Dedifferentiated amniotic fluid mesenchymal stem cell (primary cell): ENCODE measurements at regions not wholly inside any gene's neighbourhood (a gene's known extent, or its start where the extent isn't known, plus 50 kb on each side); places are given as distances from the start of the nearest gene placed in this dataset.
"Not testable (repeated sequence)": the region's sequence is repeated elsewhere in the genome, so short reads cannot be mapped to it uniquely, and the experiment has no call there.

ENCODE experiments used
- DNase-seq: peaks from one replicate; pipeline ENCODE4 v3.0.0-alpha.2; 2016; ENCODE audit errors: extremely low spot score

- no peak for DNase-seq
Observed at GRCh38 chr15:36175186-36175740, 404.2 kb upstream of the CDIN1 start.

DNA sequence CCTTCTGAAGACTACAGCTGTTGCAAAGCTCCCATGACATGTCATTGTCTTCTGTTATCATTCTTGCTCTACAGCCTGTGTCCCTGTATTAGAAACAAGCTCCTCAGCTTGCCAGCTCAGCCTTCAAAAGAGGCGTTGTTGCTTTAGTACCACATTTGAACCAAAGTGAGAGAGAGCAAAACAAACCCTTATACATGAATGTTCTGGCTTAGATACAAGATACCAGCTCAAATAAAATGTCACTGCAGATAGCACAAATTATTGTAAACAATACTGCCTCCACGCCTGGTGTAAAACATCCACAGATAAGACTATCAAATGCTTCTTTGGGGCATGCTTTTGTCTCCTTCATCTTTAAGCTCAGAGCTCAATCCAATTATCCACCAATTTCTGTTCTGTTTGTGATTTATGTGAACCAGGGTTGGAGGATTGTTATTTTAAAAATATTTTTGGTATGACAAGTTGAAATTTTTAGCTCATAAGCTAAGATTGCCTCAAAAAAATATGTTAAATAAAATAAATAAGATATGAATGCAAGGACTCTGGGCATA lies 403.6 kb upstream of the CDIN1 start:
- peak; percentile 57 for DNase-seq

GRCh38 chr15:36177590-36178302 lies 401.7 kb upstream of the CDIN1 start:
- DNase-seq, result peak; percentile 49

GRCh38 chr15:36178303-36178633 lies 401.2 kb upstream of the CDIN1 start:
- DNase-seq, result no peak

DNA sequence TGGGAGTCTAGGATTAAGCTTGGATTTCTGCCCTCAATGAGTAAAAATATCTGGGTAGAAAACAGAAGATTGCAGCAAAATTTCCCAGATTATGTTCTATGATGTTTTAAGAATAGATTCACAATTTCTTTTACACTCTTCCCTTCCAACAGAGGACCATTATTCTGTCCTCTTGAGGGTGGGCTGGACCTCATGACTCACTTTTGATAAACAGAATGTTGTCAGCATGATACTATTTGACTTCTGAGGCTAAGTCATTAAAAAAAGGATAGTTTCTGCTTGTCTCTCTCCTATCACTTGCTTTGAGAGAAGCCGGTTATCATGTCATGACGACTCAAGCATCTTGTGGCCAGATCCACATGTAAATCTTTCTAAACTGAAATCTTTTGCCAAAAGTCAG lies 396.2 kb upstream of the CDIN1 start:
- no peak for DNase-seq

DNA sequence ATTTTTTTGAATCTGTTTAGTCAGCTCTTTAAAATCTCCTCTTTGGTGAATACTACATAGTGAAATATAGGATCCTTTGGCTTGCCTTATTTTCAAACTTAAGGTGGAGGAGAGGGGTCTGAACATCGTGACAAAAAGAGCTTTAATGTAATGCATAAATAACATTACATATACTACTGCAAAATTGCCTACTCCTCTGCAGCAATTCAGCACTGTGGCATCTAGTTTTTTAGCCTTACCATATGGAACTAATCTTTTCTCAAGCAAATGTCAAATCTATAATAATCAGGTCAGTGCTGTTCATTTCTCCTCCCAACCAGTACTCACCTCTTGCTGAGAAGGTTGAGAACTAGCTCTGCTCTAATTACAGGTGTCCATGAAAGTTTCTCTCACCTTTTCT lies 394.0 kb upstream of the CDIN1 start:
- no peak for DNase-seq

- DNase-seq, result no peak
Observed at GRCh38 chr15:36185845-36186244, 393.6 kb upstream of the CDIN1 start.

- no peak for DNase-seq
Observed at GRCh38 chr15:36186376-36186775, 393.1 kb upstream of the CDIN1 start.

DNA sequence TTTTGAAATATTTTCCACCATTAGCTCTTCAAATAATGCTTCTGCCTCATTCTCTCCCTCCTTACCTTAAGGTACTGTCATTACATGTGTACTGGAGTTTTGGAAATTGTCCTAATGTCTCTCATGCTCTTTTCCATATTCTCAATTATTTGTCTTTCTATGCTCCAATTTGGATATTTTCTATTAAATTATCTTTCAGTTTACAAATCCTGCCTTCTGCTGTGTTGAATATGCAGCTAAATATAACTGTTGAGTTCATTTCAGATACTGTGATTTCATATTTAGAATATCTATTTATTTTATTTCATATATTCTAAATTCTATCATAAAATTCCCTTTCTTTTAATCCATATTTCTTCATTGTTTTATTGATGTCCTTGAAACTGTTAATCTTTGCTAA lies 388.0 kb upstream of the CDIN1 start:
- no peak for DNase-seq

DNA sequence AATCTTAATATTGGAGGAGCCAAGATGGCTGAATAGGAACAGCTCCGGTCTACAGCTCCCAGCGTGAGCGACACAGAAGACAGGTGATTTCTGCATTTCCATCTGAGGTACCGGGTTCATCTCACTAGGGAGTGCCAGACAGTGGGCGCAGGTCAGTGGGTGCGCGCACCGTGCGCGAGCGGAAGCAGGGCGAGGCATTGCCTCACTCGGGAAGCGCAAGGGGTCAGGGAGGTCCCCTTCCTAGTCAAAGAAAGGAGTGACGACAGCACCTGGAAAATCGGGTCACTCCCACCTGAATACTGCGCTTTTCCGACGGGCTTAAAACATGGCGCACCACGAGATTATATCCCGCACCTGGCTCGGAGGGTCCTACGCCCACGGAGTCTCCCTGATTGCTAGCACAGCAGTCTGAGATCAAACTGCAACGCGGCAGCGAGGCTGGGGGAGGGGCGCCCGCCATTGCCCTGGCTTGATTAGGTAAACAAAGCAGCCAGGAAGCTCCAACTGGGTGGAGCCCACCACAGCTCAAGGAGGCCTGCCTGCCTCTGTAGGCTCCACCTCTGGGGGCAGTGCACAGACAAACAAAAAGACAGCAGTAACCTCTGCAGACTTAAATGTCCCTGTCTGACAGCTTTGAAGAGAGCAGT lies 383.9 kb upstream of the CDIN1 start:
- not testable (repeated sequence) for DNase-seq

GRCh38 chr15:36208868-36209582 lies 370.4 kb upstream of the CDIN1 start:
- no peak for DNase-seq

GRCh38 chr15:36210426-36210825 lies 369.0 kb upstream of the CDIN1 start:
- no peak for DNase-seq

DNA sequence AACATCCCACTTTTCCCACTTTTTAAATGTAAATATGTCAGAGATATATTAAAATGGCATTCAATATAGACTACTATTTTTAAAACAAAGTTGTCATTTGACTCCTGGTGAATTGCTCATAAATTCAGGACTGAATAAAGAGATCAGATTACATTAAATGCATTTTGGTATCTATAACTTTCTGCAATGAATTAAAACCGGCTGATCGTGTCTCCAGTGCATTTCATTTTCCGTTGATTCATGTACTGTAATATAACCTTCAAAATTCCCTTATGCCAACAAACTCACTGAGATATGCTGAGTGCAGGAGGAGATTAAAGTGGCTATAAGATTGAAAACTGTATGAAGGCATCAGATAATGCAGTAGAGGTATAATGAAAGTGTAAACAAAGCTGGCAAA lies 361.1 kb upstream of the CDIN1 start:
- no peak for DNase-seq

GRCh38 chr15:36218991-36219390 lies 360.4 kb upstream of the CDIN1 start:
- no peak for DNase-seq

DNA sequence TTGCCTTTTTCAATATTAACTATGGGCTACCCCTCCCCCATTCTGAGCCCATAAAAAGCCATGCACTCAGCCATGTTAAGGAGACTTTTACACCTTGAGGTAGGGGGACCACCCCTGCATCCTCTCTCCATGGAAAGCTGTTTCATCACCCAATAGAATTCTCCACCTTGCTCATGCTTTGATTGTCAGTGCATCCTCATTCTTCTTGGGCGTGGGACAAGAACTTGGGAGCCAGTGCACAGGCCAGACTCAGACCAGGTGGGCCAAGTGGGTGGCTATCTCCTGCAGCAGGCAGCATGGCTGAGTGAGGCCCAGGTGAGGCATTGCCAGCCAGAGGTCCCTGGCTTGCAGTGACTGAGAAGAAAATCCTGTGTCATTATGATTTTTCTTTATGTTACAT lies 357.4 kb upstream of the CDIN1 start:
- no peak for DNase-seq

GRCh38 chr15:36230776-36231175 lies 348.6 kb upstream of the CDIN1 start:
- no peak for DNase-seq

DNA sequence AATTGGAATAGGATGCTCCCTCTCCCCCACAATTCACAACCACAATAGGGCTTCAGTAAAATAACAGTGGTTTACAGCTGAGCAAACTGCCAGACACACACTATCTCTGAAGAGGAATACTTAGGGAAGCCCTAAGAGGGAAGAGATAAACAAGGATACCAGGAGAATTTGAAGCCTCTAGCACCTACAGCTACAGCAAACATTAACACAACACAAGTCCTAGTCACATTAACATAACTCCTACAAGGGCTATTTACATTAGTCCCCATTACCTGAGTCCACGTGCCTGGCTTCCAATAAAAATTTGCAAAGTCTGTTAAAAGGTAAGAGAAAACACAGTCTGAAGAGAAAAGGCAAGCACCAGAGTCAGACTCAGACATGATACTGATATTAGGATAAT lies 346.9 kb upstream of the CDIN1 start:
- no peak for DNase-seq

DNA sequence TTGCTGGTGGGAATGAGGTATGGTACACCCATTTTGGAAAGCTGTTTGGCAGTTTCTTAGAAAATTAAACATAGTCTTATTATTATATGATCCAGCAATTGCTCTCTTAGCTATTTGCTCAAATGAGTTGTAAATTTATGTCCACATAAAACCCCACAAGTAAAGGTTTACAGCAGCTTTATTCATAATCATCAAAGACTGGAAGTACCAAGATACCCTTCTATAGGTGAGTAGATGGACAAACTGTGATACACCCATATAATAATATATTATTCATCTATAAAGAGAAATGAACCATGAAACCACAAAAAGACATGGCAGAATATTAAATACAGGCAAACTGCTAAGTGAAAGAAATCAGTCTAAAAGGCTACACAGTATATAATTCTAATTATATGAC lies 344.7 kb upstream of the CDIN1 start:
- no peak for DNase-seq

DNA sequence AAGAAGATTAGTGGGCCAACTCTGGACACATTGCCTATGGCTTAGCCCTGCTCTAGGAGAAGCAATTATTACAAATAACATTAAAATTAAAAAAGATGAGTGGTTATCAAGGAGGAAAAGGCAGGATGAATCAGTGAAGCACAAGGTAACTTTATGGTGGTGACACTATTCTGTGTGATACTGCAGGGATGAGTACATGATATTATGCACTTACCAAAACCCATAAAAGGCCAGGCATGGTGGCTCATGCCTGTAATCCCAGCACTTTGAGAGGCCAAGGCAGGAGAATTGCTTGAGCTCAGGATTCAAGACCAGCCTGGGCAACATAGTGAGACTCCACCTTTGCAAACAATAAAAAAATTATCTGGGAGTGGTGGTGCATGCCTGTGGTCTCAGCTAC lies 344.3 kb upstream of the CDIN1 start:
- DNase-seq, result no peak

GRCh38 chr15:36239509-36239908 lies 339.9 kb upstream of the CDIN1 start:
- no peak for DNase-seq

GRCh38 chr15:36251450-36251849 lies 328.0 kb upstream of the CDIN1 start:
- DNase-seq, result no peak

GRCh38 chr15:36252146-36252711 lies 327.2 kb upstream of the CDIN1 start:
- no peak for DNase-seq
